K562 (cell line): ENCODE measurements at regions not wholly inside any gene's neighbourhood (a gene's known extent, or its start where the extent isn't known, plus 50 kb on each side); places are given as distances from the start of the nearest gene placed in this dataset.

ENCODE experiments used
- ATAC-seq: fragments of 200-7000 bp; cut with Tn5 transposase; 3 replicates; pipeline ENCODE4 v1.9.1; 2020; ENCODE audit warnings: moderate library complexity
- BruUV-seq: library from RNA; stranded (reverse); fragments of 400-500 nt; replicated peaks from 2 replicates; lab custom pipeline; 2021; lab: Mats Ljungman, UMichigan
- CTCF ChIA-PET: fragments of 300-600 bp; formaldehyde crosslinking; extraction: SDS; loops from one replicate; lab custom pipeline; 2021; ENCODE audit warnings: low intra/inter-chr PET ratio; lab: Yijun Ruan, JAX
- POLR2A ChIA-PET: fragments of 300-600, 350-650 bp; sonication (Branson Sonifier 250); formaldehyde crosslinking; extraction: SDS; loops from one replicate; lab custom pipeline; 2021; ENCODE audit warnings: antibody characterized with exemption, inconsistent platforms; lab: Yijun Ruan, JAX
- DNase-seq, 4 experiments: peaks; one replicate each; pipeline versions ENCODE4 v3.0.0 to v3.0.0-alpha.2; 2011 to 2018; ENCODE audit warnings: low spot score in 3 of 4, mixed read lengths in 3 of 4; ENCODE audit errors: extremely low read depth in 1 of 4
- FAIRE-seq: peaks from 2 replicates; lab custom pipeline; 2011; peaks lifted over from hg19 to GRCh38; lab: Jason Lieb, UNC
- H2AFZ ChIP-seq: 2 replicates; pipeline ENCODE4 v1.6.0; 2011; ENCODE audit warnings: low read depth, low read length, control low read depth, inconsistent platforms
- H3K27ac ChIP-seq: fragments of 200-600 bp; 3 replicates; pipeline ENCODE4 v1.8.0; 2011; ENCODE audit warnings: low read depth, mild to moderate bottlenecking, control low read depth, inconsistent platforms, low read length, moderate library complexity, mixed read lengths; ENCODE audit errors: extremely low read depth
- H3K27me3 ChIP-seq, 2 experiments: fragments of 300-600 bp in 1 of 2; 2 replicates in 1 of 2; 3 replicates in 1 of 2; pipeline versions ENCODE4 v1.6.0 to v1.8.0; 2011; ENCODE audit warnings: inconsistent platforms in 2 of 2, low read length in 2 of 2, mild to moderate bottlenecking in 1 of 2, mixed read lengths in 1 of 2, moderate library complexity in 1 of 2; ENCODE audit not compliant: control insufficient read depth in 2 of 2, insufficient read depth in 2 of 2
- H3K36me3 ChIP-seq: fragments of 300-600 bp; 3 replicates; pipeline ENCODE4 v1.8.0; 2011; ENCODE audit warnings: mild to moderate bottlenecking, low read length, inconsistent platforms; ENCODE audit not compliant: control insufficient read depth, insufficient read depth
- H3K4me1 ChIP-seq, 2 experiments: fragments of 200-600 bp in 1 of 2; replicated peaks in 1 of 2; 2 replicates in 1 of 2; 3 replicates in 1 of 2; pipeline versions ENCODE4 v1.5.1 to v1.8.0; 2011; ENCODE audit warnings: inconsistent platforms in 2 of 2, low read length in 2 of 2, mild to moderate bottlenecking in 1 of 2, mixed read lengths in 1 of 2, moderate library complexity in 1 of 2; ENCODE audit not compliant: control insufficient read depth in 2 of 2, insufficient read depth in 2 of 2
- H3K4me2 ChIP-seq: 2 replicates; pipeline ENCODE4 v1.6.1; 2011; ENCODE audit warnings: low read length, control low read depth, inconsistent platforms, mixed read lengths; ENCODE audit not compliant: insufficient read depth
- H3K4me3 ChIP-seq: fragments of 200-600 bp; sonication (generic), shearing (Covaris generic); 2 replicates; pipeline ENCODE4 v1.5.1; 2016; ENCODE audit warnings: control low read depth, inconsistent platforms
- H3K79me2 ChIP-seq: fragments of 200-600 bp; 3 replicates; pipeline ENCODE4 v1.8.0; 2011; ENCODE audit warnings: low read length, inconsistent platforms; ENCODE audit not compliant: control insufficient read depth, insufficient read depth
- H3K9ac ChIP-seq, 2 experiments: 2 replicates each; pipeline versions ENCODE4 v1.6.0 to v1.6.1; 2011; ENCODE audit warnings: low read depth in 2 of 2, low read length in 2 of 2, control low read depth in 1 of 2, inconsistent platforms in 1 of 2, mild to moderate bottlenecking in 1 of 2, mixed read lengths in 1 of 2; ENCODE audit not compliant: insufficient read depth in 1 of 2
- H3K9me1 ChIP-seq: one replicate; pipeline ENCODE4 v1.6.0; 2011; ENCODE audit warnings: inconsistent platforms, mild to moderate bottlenecking, low read length, moderate library complexity; ENCODE audit not compliant: control insufficient read depth, insufficient read depth
- H3K9me3 ChIP-seq: replicated peaks from 2 replicates; pipeline ENCODE4 v1.5.1; 2011; ENCODE audit warnings: low read depth, low read length, inconsistent platforms; ENCODE audit not compliant: control insufficient read depth, insufficient read depth
- H4K20me1 ChIP-seq: replicated peaks from 2 replicates; pipeline ENCODE4 v1.6.1; 2011; ENCODE audit warnings: low read length, inconsistent platforms, mixed read lengths; ENCODE audit not compliant: control insufficient read depth, insufficient read depth
- ZBTB7A ChIP-seq: IDR thresholded peaks from 2 replicates; pipeline ENCODE4 v1.6.1; 2011; ENCODE audit warnings: low read depth, mild to moderate bottlenecking, low read length, moderate library complexity, borderline replicate concordance; ENCODE audit not compliant: control insufficient read depth
- ZFP30 ChIP-seq: fragments of 250-450 bp; sonication (Bioruptor Pico); IDR thresholded peaks from 2 replicates; pipeline ENCODE4 v1.8.0; 2022; ENCODE audit warnings: moderate library complexity, mild to moderate bottlenecking, inconsistent platforms, borderline replicate concordance
- ZNF592 ChIP-seq: fragments of 450-650 bp; IDR thresholded peaks from 2 replicates; pipeline ENCODE4 v1.6.1; 2017; ENCODE audit warnings: antibody characterized with exemption, mild to moderate bottlenecking
- WGBS: fragments of 100-300 bp; shearing (Covaris generic); methylation state at CpG from one replicate; pipeline ENCODE4 v1.1.6; 2016; ENCODE audit warnings: low coverage, mixed read lengths; ENCODE audit not compliant: insufficient coverage; ENCODE audit errors: missing lambda C conversion rate; 5-methylcytosine and 5-hydroxymethylcytosine counted together
- in situ Hi-C: fragments of 300-500 bp; cut with MboI; formaldehyde crosslinking; loops from 4 replicates; pipeline ENCODE4 v1.15.0; 2018; ENCODE audit warnings: inconsistent platforms, mixed read lengths
- intact Hi-C: fragments of 100-400 bp; cut with micrococcal nuclease; formaldehyde crosslinking; loops from 2 replicates; pipeline ENCODE4 v1.14.2; 2022

GRCh38 chr2:123894167-123894566, 130.9 kb upstream of the CNTNAP5 start:
- intact Hi-C loops (no loop called here), in situ Hi-C loops (no loop called here)
- ChIA-PET CTCF (no interaction called here), POLR2A (no interaction called here)
- no peak overlapping the region for H3K9ac ChIP-seq
- TF ChIP-seq ZNF592, result no peak
- TF ChIP-seq ZFP30 (CRISPR knock-in tag), result no peak
- TF ChIP-seq ZBTB7A, result no peak
- no TSS peak for BruUV-seq
- H3K27me3 ChIP-seq, result no peaks in the 10 kb centered on the region
- H3K4me2 ChIP-seq, result no peak overlapping the region
- H2AFZ ChIP-seq, result no peak overlapping the region
- ATAC-seq (no peak), FAIRE-seq (no peak), DNase-seq (no peak)
- H3K36me3 ChIP-seq, result no peaks in the 10 kb centered on the region
- H4K20me1 ChIP-seq, result no peaks in the 10 kb centered on the region
- no peak overlapping the region for H3K4me3 ChIP-seq
- H3K27ac ChIP-seq, result no peak overlapping the region
- no peaks in the 10 kb centered on the region for H3K4me1 ChIP-seq
- no peaks in the 10 kb centered on the region for H3K9me3 ChIP-seq
- WGBS, result 0% methylated on average over 1 of the region's 1 CpG
- no peaks in the 10 kb centered on the region for H3K79me2 ChIP-seq
- no peaks in the 10 kb centered on the region for H3K9me1 ChIP-seq
